DND-41 (cell line): ENCODE measurements at regions not wholly inside any gene's neighbourhood (a gene's known extent, or its start where the extent isn't known, plus 50 kb on each side); places are given as distances from the start of the nearest gene placed in this dataset.

Experiments
- ATAC-seq: fragments of 200-7000 bp; cut with Tn5 transposase; 3 replicates; pipeline ENCODE4 v1.9.1; 2021; ENCODE audit warnings: low read depth; ENCODE audit not compliant: insufficient read depth
- DNase-seq: peaks from one replicate; pipeline ENCODE4 v3.0.0-alpha.2; 2020
- H2AFZ ChIP-seq: 2 replicates; pipeline ENCODE4 v1.6.0; 2012; ENCODE audit warnings: low read depth, low read length
- H3K27ac ChIP-seq: 2 replicates; pipeline ENCODE4 v1.5.1; 2012; ENCODE audit warnings: low read length, inconsistent platforms
- H3K27me3 ChIP-seq: fragments of 200-600 bp; sonication (generic); 2 replicates; pipeline ENCODE4 v1.6.0; 2012; ENCODE audit warnings: low read length, mild to moderate bottlenecking, inconsistent platforms; ENCODE audit not compliant: insufficient read depth, poor library complexity
- H3K36me3 ChIP-seq: 2 replicates; pipeline ENCODE4 v1.5.1; 2012; ENCODE audit warnings: low read length, inconsistent platforms; ENCODE audit not compliant: insufficient read depth
- H3K4me1 ChIP-seq: 2 replicates; pipeline ENCODE4 v1.5.1; 2012; ENCODE audit warnings: mild to moderate bottlenecking, low read length; ENCODE audit not compliant: insufficient read depth
- H3K4me2 ChIP-seq: 2 replicates; pipeline ENCODE4 v1.6.0; 2012; ENCODE audit warnings: mild to moderate bottlenecking, moderate library complexity, low read length, inconsistent platforms; ENCODE audit not compliant: insufficient read depth
- H3K4me3 ChIP-seq, 2 experiments: fragments of 200-600 bp in 1 of 2; shearing (Covaris generic) in 1 of 2; 2 replicates each; pipeline ENCODE4 v1.5.1; 2012 to 2016; ENCODE audit warnings: inconsistent platforms in 2 of 2, low read length in 2 of 2, mild to moderate bottlenecking in 2 of 2, low read depth in 1 of 2, moderate library complexity in 1 of 2
- H3K79me2 ChIP-seq: 2 replicates; pipeline ENCODE4 v1.6.0; 2012; ENCODE audit warnings: low read length, inconsistent platforms; ENCODE audit not compliant: insufficient read depth
- H3K9ac ChIP-seq: 2 replicates; pipeline ENCODE4 v1.6.0; 2012; ENCODE audit warnings: low read depth, mild to moderate bottlenecking, inconsistent platforms, low read length, moderate library complexity
- H3K9me3 ChIP-seq: 2 replicates; pipeline ENCODE4 v1.5.1; 2012; ENCODE audit warnings: low read length, moderate library complexity, mild to moderate bottlenecking, inconsistent platforms; ENCODE audit not compliant: insufficient read depth, severe bottlenecking
- H4K20me1 ChIP-seq: 2 replicates; pipeline ENCODE4 v1.6.0; 2012; ENCODE audit warnings: low read length; ENCODE audit not compliant: insufficient read depth
- EZH2 ChIP-seq: IDR thresholded peaks from 3 replicates; pipeline ENCODE4 v1.6.1; 2012; ENCODE audit warnings: borderline replicate concordance, low read depth, mild to moderate bottlenecking, moderate library complexity, low read length, inconsistent platforms; ENCODE audit not compliant: severe bottlenecking
- TF ChIP-seq, protein P1 (sequence below): IDR thresholded peaks from 2 replicates; pipeline ENCODE4 v1.5.1; 2012; ENCODE audit warnings: borderline replicate concordance, low read length, moderate library complexity, mild to moderate bottlenecking; ENCODE audit not compliant: poor library complexity, severe bottlenecking; ENCODE audit errors: extremely low read depth

DNA sequence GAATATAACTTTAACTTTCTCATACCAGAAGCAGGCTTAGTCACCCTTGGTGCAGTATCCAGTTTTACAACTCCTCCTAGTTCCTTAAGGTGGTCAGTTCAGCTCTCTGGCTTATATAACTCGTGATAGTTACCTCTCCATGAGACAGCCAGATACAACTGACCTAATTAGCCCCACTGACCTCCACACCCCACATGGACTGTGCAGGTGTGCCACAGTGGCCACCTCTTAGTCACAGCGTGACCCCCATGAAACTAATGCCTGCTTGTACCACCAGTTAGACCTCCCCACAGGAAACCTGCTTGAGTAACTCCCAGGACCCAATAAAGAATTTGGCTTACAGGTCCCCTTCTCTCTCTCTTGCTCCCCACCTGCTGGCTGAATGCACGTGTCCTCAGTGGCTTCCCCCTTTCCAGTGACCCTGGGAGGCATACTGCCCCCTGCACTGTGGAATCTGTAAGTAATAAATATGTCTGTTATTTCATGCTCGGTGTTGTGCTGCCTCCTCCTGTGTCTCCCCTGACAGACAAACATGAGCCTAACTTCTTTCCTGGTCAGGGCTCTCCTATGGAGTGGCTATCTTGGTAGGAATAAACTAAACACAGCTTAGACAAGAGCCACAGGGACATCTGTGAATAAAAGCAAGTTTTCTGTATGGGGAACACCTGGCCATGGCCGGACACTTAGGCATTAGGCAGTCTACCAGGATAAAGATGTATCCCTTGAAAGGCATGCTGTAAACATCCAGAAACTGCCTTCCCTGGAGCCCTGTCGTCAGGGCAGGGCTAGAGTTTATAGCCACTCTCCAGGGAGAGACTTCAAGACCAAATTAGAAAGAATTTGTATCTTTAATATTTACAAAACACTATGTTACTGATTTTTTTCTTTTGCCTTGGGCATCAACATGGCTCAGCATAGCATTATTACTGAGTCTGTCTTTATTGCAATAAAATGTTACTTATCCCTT is 209.7 kb upstream of the BOD1L1 start:
- Histone ChIP-seq H3K4me1 (no peaks in the 10 kb centered on the region), H2AFZ (no peak overlapping the region), H3K79me2 (no peaks in the 10 kb centered on the region), H3K4me3 (no peak overlapping the region), H3K9ac (no peak overlapping the region), H4K20me1 (no peaks in the 10 kb centered on the region), H3K36me3 (no peaks in the 10 kb centered on the region), H3K27me3 (no peaks in the 10 kb centered on the region), H3K9me3 (no peaks in the 10 kb centered on the region), H3K4me2 (no peak overlapping the region), H3K27ac (no peak overlapping the region)
- ATAC-seq: no peak
- no peak for TF ChIP-seq EZH2
- TF ChIP-seq, protein P1, sequence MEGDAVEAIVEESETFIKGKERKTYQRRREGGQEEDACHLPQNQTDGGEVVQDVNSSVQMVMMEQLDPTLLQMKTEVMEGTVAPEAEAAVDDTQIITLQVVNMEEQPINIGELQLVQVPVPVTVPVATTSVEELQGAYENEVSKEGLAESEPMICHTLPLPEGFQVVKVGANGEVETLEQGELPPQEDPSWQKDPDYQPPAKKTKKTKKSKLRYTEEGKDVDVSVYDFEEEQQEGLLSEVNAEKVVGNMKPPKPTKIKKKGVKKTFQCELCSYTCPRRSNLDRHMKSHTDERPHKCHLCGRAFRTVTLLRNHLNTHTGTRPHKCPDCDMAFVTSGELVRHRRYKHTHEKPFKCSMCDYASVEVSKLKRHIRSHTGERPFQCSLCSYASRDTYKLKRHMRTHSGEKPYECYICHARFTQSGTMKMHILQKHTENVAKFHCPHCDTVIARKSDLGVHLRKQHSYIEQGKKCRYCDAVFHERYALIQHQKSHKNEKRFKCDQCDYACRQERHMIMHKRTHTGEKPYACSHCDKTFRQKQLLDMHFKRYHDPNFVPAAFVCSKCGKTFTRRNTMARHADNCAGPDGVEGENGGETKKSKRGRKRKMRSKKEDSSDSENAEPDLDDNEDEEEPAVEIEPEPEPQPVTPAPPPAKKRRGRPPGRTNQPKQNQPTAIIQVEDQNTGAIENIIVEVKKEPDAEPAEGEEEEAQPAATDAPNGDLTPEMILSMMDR: no peak
- DNase-seq: no peak

DNA sequence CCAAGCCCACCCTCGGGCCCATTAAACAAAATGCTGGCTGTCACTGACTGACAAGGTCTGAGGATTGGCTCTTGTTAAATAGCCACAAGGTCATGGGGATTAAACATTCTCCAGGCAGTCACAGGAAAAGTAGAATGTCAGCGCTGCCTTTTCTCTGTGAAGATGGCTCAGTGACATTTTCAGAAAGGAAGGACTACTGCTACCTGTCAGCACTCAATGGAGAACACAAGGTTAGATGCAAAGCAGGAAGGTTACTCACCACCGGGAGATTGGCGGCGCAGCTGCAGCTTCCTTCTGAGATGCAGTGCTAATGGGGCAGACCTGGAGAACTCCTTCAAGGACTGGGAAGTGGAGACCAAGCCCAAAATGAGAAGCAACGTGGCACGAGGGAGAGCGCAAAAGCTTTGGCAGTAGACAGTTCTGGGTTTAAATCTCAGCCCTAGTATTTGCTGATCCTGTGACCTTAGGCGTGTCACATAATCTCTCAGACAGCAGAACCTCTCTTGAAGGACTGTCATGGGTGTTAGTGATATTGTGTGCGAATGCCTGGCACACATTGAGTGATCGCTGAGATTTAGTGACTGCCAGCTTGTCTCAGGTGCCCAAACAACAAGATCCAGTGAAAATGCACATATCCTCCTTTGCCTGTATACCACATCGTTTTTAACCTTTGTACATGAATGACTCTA is 213.1 kb upstream of the BOD1L1 start:
- no peaks in the 10 kb centered on the region for H3K36me3 ChIP-seq
- no peak for TF ChIP-seq EZH2
- TF ChIP-seq, protein P1: no peak
- no peak overlapping the region for H3K27ac ChIP-seq
- H3K4me1 ChIP-seq: no peaks in the 10 kb centered on the region
- no peaks in the 10 kb centered on the region for H3K79me2 ChIP-seq
- ATAC-seq (no peak), DNase-seq (no peak)
- H3K4me2 ChIP-seq: no peak overlapping the region
- H3K4me3 ChIP-seq: no peak overlapping the region
- H3K9me3 ChIP-seq: no peaks in the 10 kb centered on the region
- no peak overlapping the region for H3K9ac ChIP-seq
- H4K20me1 ChIP-seq: no peaks in the 10 kb centered on the region
- no peak overlapping the region for H2AFZ ChIP-seq
- H3K27me3 ChIP-seq: no peaks in the 10 kb centered on the region

DNA sequence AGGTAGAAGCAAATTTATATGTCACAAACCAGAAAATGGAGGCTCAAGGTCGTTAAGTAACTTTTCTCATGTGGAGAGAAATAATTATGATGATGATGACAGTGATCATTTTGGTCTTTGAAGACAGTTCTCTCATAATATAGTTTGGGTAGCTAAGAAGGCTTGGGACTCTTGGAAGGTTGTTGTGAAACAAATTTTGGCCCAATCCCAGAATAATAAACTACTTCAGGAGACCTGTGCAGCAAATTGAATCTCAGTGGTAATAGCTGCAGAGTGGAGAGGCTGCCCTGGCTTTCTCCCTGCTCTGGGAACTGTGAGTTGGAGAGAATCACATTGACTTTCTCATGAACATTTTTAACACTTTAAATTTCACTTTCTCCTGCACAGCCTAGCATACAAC is 217.2 kb upstream of the BOD1L1 start:
- DNase-seq (no peak), ATAC-seq (no peak)
- H3K27me3 ChIP-seq: no peaks in the 10 kb centered on the region
- no peaks in the 10 kb centered on the region for H3K36me3 ChIP-seq
- H2AFZ ChIP-seq: no peak overlapping the region
- H3K4me1 ChIP-seq: no peaks in the 10 kb centered on the region
- no peak overlapping the region for H3K4me2 ChIP-seq
- no peaks in the 10 kb centered on the region for H4K20me1 ChIP-seq
- H3K27ac ChIP-seq: no peak overlapping the region
- H3K4me3 ChIP-seq: no peak overlapping the region
- no peaks in the 10 kb centered on the region for H3K79me2 ChIP-seq
- no peak overlapping the region for H3K9ac ChIP-seq
- TF ChIP-seq EZH2: no peak
- TF ChIP-seq, protein P1: no peak
- no peaks in the 10 kb centered on the region for H3K9me3 ChIP-seq
